ENCODE measurements at regions not wholly inside any gene's neighbourhood (a gene's known extent, or its start where the extent isn't known, plus 50 kb on each side); places are given as distances from the start of the nearest gene placed in this dataset.

- no TSS peak for BruUV-seq (replicated peaks)
- Histone ChIP-seq H3K4me1 (ENCODE audit: control insufficient read depth, insufficient read depth, low read length) (no peaks in the 10 kb centered on the region), H4K8ac (ENCODE audit: low read depth in 2 of 2, low read length in 2 of 2) (no peak overlapping the region), H3K9me3 (ENCODE audit: control insufficient read depth, insufficient read depth, low read length) (peaks cover 19% of the 10 kb centered on the region), H3K4ac (ENCODE audit: low read depth, low read length) (no peak overlapping the region), H2BK20ac (ENCODE audit: low read depth, low read length) (no peak overlapping the region), H4K91ac (ENCODE audit: insufficient read depth, low read depth, low read length) (no peak overlapping the region), H3K79me1 (ENCODE audit: low read depth in 1 of 2, low read length in 2 of 2) (no peaks in the 10 kb centered on the region), H3K4me2 (ENCODE audit: low read depth, low read length) (no peak overlapping the region), H4K20me1 (ENCODE audit: insufficient read depth, low read length) (no peaks in the 10 kb centered on the region), H3K56ac (ENCODE audit: extremely low read depth, insufficient read depth, low read length) (no peak overlapping the region; the same call in 1 of the 2 replicates), H2BK5ac (ENCODE audit: low read depth, low read length, poor library complexity, severe bottlenecking) (no peak overlapping the region), H2AK9ac (replicated peaks; ENCODE audit: low read depth, low read length, poor library complexity) (no peak overlapping the region), H2BK120ac (ENCODE audit: low read depth, low read length) (no peak overlapping the region), H3K4me3 (ENCODE audit: insufficient read depth, low read depth, low read length) (no peak overlapping the region), H3K14ac (replicated peaks; ENCODE audit: low read depth, low read length) (no peak overlapping the region), H3K27ac (ENCODE audit: insufficient read depth, low read length) (no peak overlapping the region), H3K18ac (ENCODE audit: low read depth, low read length) (no peak overlapping the region), H3K23ac (ENCODE audit: low read depth, low read length) (no peak overlapping the region), H2AK5ac (ENCODE audit: low read depth, low read length) (no peak overlapping the region), H3K9me1 (ENCODE audit: insufficient read depth, low read length) (no peaks in the 10 kb centered on the region), H4K5ac (ENCODE audit: low read depth, low read length) (no peak overlapping the region), H3K36me3 (ENCODE audit: control insufficient read depth, insufficient read depth, low read length) (no peaks in the 10 kb centered on the region), H3K27me3 (ENCODE audit: control insufficient read depth, insufficient read depth, low read length) (peaks cover 3% of the 10 kb centered on the region), H2BK15ac (ENCODE audit: low read depth, low read length) (no peak overlapping the region), H2AFZ (replicated peaks; ENCODE audit: low read length, poor library complexity) (no peak overlapping the region), H3K9ac (ENCODE audit: low read depth, low read length) (no peak overlapping the region)
- ChIA-PET CTCF (no interaction called here), POLR2A (ENCODE audit: unreplicated experiment) (no interaction called here)
- in situ Hi-C loops (cut with MboI; ENCODE audit: low sequenced_read_pairs) (no loop called here), intact Hi-C loops (cut with micrococcal nuclease) (no loop called here), dilution Hi-C loops (cut with HindIII; ENCODE audit: low sequenced_read_pairs, unreplicated experiment) (no loop called here)
- TF ChIP-seq MAZ (IDR thresholded peaks at IDR 0.05; ENCODE audit: borderline replicate concordance, low read depth, low read length) (no peak), SMC3 (IDR thresholded peaks at IDR 0.05; ENCODE audit: low read depth, low read length) (no peak), BHLHE40 (IDR thresholded peaks at IDR 0.05; ENCODE audit: low read depth, low read length) (no peak)
- ATAC-seq (ENCODE audit: low read depth) (no peak), DNase-seq (no peak)
Observed at GRCh38 chr6:156575361-156575760, 201.8 kb upstream of the ARID1B start.
